ENCODE measurements at regions not wholly inside any gene's neighbourhood (a gene's known extent, or its start where the extent isn't known, plus 50 kb on each side); places are given as distances from the start of the nearest gene placed in this dataset.

- DNase-seq (ENCODE audit: extremely low read depth in 1 of 2, low read depth in 1 of 2), result no peak
These were observed 282.5 kb upstream of the SMARCA2 start for GRCh38 chr9:1732670-1733069.

- DNase-seq (ENCODE audit: extremely low read depth in 1 of 2, low read depth in 1 of 2), result no peak
These were observed 276.5 kb upstream of the SMARCA2 start for GRCh38 chr9:1738511-1739100.

- no peak for DNase-seq (ENCODE audit: extremely low read depth in 1 of 2, low read depth in 1 of 2)
These were observed 271.8 kb upstream of the SMARCA2 start for GRCh38 chr9:1743121-1743960.

- DNase-seq (ENCODE audit: extremely low read depth in 1 of 2, low read depth in 1 of 2), result no peak
These were observed 269.2 kb upstream of the SMARCA2 start for GRCh38 chr9:1745980-1746379.

- DNase-seq (ENCODE audit: extremely low read depth in 1 of 2, low read depth in 1 of 2), result no peak
These were observed 267.7 kb upstream of the SMARCA2 start for GRCh38 chr9:1747417-1747967.

- DNase-seq (ENCODE audit: extremely low read depth in 1 of 2, low read depth in 1 of 2), result no peak
These were observed 266.7 kb upstream of the SMARCA2 start for GRCh38 chr9:1748407-1748806.

- no peak for DNase-seq (ENCODE audit: extremely low read depth in 1 of 2, low read depth in 1 of 2)
These were observed 258.0 kb upstream of the SMARCA2 start for GRCh38 chr9:1757186-1757585.

- no peak for DNase-seq (ENCODE audit: extremely low read depth in 1 of 2, low read depth in 1 of 2)
These were observed 256.1 kb upstream of the SMARCA2 start for GRCh38 chr9:1759009-1759408.

GRCh38 chr9:1759771-1760300, 255.3 kb upstream of the SMARCA2 start:
- no peak for DNase-seq (ENCODE audit: extremely low read depth in 1 of 2, low read depth in 1 of 2)

GRCh38 chr9:1761807-1762206, 253.3 kb upstream of the SMARCA2 start:
- DNase-seq (ENCODE audit: extremely low read depth in 1 of 2, low read depth in 1 of 2), result no peak

- no peak for DNase-seq (ENCODE audit: extremely low read depth in 1 of 2, low read depth in 1 of 2)
These were observed 249.1 kb upstream of the SMARCA2 start for GRCh38 chr9:1766042-1766441.

- no peak for DNase-seq (ENCODE audit: extremely low read depth in 1 of 2, low read depth in 1 of 2)
These were observed 246.6 kb upstream of the SMARCA2 start for GRCh38 chr9:1768561-1768960.

- DNase-seq (ENCODE audit: extremely low read depth in 1 of 2, low read depth in 1 of 2), result no peak
These were observed 243.9 kb upstream of the SMARCA2 start for GRCh38 chr9:1771094-1771789.

- no peak for DNase-seq (ENCODE audit: extremely low read depth in 1 of 2, low read depth in 1 of 2)
These were observed 239.9 kb upstream of the SMARCA2 start for GRCh38 chr9:1775230-1775629.

- no peak for DNase-seq (ENCODE audit: extremely low read depth in 1 of 2, low read depth in 1 of 2)
These were observed 238.5 kb upstream of the SMARCA2 start for GRCh38 chr9:1776668-1777067.

GRCh38 chr9:1791191-1791590, 224.0 kb upstream of the SMARCA2 start:
- no peak for DNase-seq (ENCODE audit: extremely low read depth in 1 of 2, low read depth in 1 of 2)

GRCh38 chr9:1794547-1795270, 220.4 kb upstream of the SMARCA2 start:
- DNase-seq (ENCODE audit: extremely low read depth in 1 of 2, low read depth in 1 of 2), result no peak

GRCh38 chr9:1804128-1804865, 210.8 kb upstream of the SMARCA2 start:
- DNase-seq (ENCODE audit: extremely low read depth in 1 of 2, low read depth in 1 of 2), result no peak

- DNase-seq (ENCODE audit: extremely low read depth in 1 of 2, low read depth in 1 of 2), result no peak
These were observed 185.4 kb upstream of the SMARCA2 start for GRCh38 chr9:1829719-1830118.

- no peak for DNase-seq (ENCODE audit: extremely low read depth in 1 of 2, low read depth in 1 of 2)
These were observed 182.2 kb upstream of the SMARCA2 start for GRCh38 chr9:1832960-1833359.

Data from stimulated activated CD8-positive, alpha-beta memory T cell treated with anti-CD3 and anti-CD28 coated beads, Interleukin-7, amount 100 ng/mL, for 48 hours (primary cell).